ENCODE measurements at regions not wholly inside any gene's neighbourhood (a gene's known extent, or its start where the extent isn't known, plus 50 kb on each side); places are given as distances from the start of the nearest gene placed in this dataset.
A peak's percentile ranks its signal among the peaks of the same experiment; 100 is the strongest.

- no peaks in the 10 kb centered on the region for H3K9me3 Mint-ChIP-seq
- H3K4me3 Mint-ChIP-seq = no peak overlapping the region
- H3K36me3 Mint-ChIP-seq (ENCODE audit: low read depth) = no peaks in the 10 kb centered on the region
- no peak overlapping the region for H3K27ac Mint-ChIP-seq
- H3K4me1 Mint-ChIP-seq (ENCODE audit: low read depth) = peaks cover 33% of the 10 kb centered on the region
- peaks cover 9% of the 10 kb centered on the region for H3K27me3 Mint-ChIP-seq
Measured at GRCh38 chr5:96595300-96596090, 66.7 kb upstream of the CAST start.

GRCh38 chr5:96597438-96598020, 64.6 kb upstream of the CAST start:
- H3K9me3 Mint-ChIP-seq = no peaks in the 10 kb centered on the region
- peak overlapping the region; percentile 79 for H3K27ac Mint-ChIP-seq
- peak overlapping the region; percentile 9 for H3K4me3 Mint-ChIP-seq
- peaks cover 33% of the 10 kb centered on the region for H3K4me1 Mint-ChIP-seq (ENCODE audit: low read depth)
- no peaks in the 10 kb centered on the region for H3K36me3 Mint-ChIP-seq (ENCODE audit: low read depth)
- H3K27me3 Mint-ChIP-seq = peaks cover 8% of the 10 kb centered on the region

GRCh38 chr5:96601200-96601599, 61.0 kb upstream of the CAST start:
- peaks cover 26% of the 10 kb centered on the region for H3K4me1 Mint-ChIP-seq (ENCODE audit: low read depth)
- peaks cover 5% of the 10 kb centered on the region for H3K27me3 Mint-ChIP-seq
- H3K9me3 Mint-ChIP-seq = no peaks in the 10 kb centered on the region
- H3K36me3 Mint-ChIP-seq (ENCODE audit: low read depth) = no peaks in the 10 kb centered on the region
- H3K4me3 Mint-ChIP-seq = no peak overlapping the region
- no peak overlapping the region for H3K27ac Mint-ChIP-seq

- Mint-ChIP-seq H3K27me3 (peaks cover 5% of the 10 kb centered on the region), H3K9me3 (no peaks in the 10 kb centered on the region), H3K4me1 (ENCODE audit: low read depth) (peaks cover 23% of the 10 kb centered on the region), H3K27ac (no peak overlapping the region), H3K4me3 (no peak overlapping the region), H3K36me3 (ENCODE audit: low read depth) (no peaks in the 10 kb centered on the region)
Measured at GRCh38 chr5:96601715-96602244, 60.4 kb upstream of the CAST start.

- H3K4me3 Mint-ChIP-seq = no peak overlapping the region
- H3K27me3 Mint-ChIP-seq = peaks cover 5% of the 10 kb centered on the region
- H3K9me3 Mint-ChIP-seq = no peaks in the 10 kb centered on the region
- no peak overlapping the region for H3K27ac Mint-ChIP-seq
- H3K36me3 Mint-ChIP-seq (ENCODE audit: low read depth) = no peaks in the 10 kb centered on the region
- H3K4me1 Mint-ChIP-seq (ENCODE audit: low read depth) = peaks cover 13% of the 10 kb centered on the region
Measured at GRCh38 chr5:96602776-96603175, 59.4 kb upstream of the CAST start.

- H3K36me3 Mint-ChIP-seq (ENCODE audit: low read depth) = no peaks in the 10 kb centered on the region
- H3K27me3 Mint-ChIP-seq = peaks cover 9% of the 10 kb centered on the region
- no peak overlapping the region for H3K27ac Mint-ChIP-seq
- H3K4me1 Mint-ChIP-seq (ENCODE audit: low read depth) = no peaks in the 10 kb centered on the region
- no peak overlapping the region for H3K4me3 Mint-ChIP-seq
- no peaks in the 10 kb centered on the region for H3K9me3 Mint-ChIP-seq
Measured at GRCh38 chr5:96605144-96605837, 56.9 kb upstream of the CAST start.

GRCh38 chr5:96609369-96609768, 52.8 kb upstream of the CAST start:
- Mint-ChIP-seq H3K27ac (no peak overlapping the region), H3K27me3 (peaks cover 17% of the 10 kb centered on the region), H3K9me3 (no peaks in the 10 kb centered on the region), H3K4me1 (ENCODE audit: low read depth) (peaks cover 3% of the 10 kb centered on the region), H3K4me3 (no peak overlapping the region), H3K36me3 (ENCODE audit: low read depth) (no peaks in the 10 kb centered on the region)

- Mint-ChIP-seq H3K36me3 (ENCODE audit: low read depth) (no peaks in the 10 kb centered on the region), H3K4me3 (no peak overlapping the region), H3K9me3 (no peaks in the 10 kb centered on the region), H3K27ac (no peak overlapping the region), H3K4me1 (ENCODE audit: low read depth) (peaks cover 4% of the 10 kb centered on the region), H3K27me3 (peaks cover 17% of the 10 kb centered on the region)
Measured at GRCh38 chr5:96610747-96611146, 51.4 kb upstream of the CAST start.

- Mint-ChIP-seq H3K4me3 (no peak overlapping the region), H3K9me3 (no peaks in the 10 kb centered on the region), H3K27ac (no peak overlapping the region), H3K27me3 (peaks cover 17% of the 10 kb centered on the region), H3K36me3 (ENCODE audit: low read depth) (no peaks in the 10 kb centered on the region), H3K4me1 (ENCODE audit: low read depth) (peaks cover 4% of the 10 kb centered on the region)
Measured at GRCh38 chr5:96611946-96612345, 50.2 kb upstream of the CAST start.

Data from stimulated activated naive CD8-positive, alpha-beta T cell treated with anti-CD3 and anti-CD28 coated beads, Interleukin-15, Interleukin-2, amounts not matched to agents 100 ng/mL and 50 ng/mL, for 24 hours (primary cell).